22Rv1 (cell line): ENCODE measurements at regions not wholly inside any gene's neighbourhood (a gene's known extent, or its start where the extent isn't known, plus 50 kb on each side); places are given as distances from the start of the nearest gene placed in this dataset.

Source experiments
- ZFX ChIP-seq: fragments of 450-650 bp; IDR thresholded peaks from 2 replicates; pipeline ENCODE4 v1.6.1; 2017; ENCODE audit warnings: antibody characterized with exemption, borderline replicate concordance
- TF ChIP-seq, protein P1 (sequence below): fragments of 450-650 bp; IDR thresholded peaks from 2 replicates; pipeline ENCODE4 v1.5.1; 2017; ENCODE audit warnings: mild to moderate bottlenecking

DNA sequence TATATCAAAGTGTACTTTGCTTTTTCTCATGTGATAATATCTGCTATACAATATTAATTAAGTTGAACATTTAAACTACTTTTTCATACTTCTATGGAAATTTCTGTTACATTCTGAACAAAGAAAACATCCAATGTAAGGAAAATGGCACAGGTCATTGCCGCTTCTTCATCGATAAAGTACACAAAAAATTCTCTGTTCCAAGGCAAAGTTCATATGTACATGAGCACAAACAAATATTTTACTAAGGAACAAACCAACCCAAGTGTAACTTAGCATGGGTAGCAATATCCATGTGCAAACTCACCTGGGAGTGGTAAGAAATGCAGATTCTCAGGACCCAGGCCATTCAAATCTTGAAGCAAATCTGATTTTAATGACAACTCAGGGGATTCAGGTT lies 139.8 kb downstream of the TMEM161B start:
- TF ChIP-seq, protein P1, sequence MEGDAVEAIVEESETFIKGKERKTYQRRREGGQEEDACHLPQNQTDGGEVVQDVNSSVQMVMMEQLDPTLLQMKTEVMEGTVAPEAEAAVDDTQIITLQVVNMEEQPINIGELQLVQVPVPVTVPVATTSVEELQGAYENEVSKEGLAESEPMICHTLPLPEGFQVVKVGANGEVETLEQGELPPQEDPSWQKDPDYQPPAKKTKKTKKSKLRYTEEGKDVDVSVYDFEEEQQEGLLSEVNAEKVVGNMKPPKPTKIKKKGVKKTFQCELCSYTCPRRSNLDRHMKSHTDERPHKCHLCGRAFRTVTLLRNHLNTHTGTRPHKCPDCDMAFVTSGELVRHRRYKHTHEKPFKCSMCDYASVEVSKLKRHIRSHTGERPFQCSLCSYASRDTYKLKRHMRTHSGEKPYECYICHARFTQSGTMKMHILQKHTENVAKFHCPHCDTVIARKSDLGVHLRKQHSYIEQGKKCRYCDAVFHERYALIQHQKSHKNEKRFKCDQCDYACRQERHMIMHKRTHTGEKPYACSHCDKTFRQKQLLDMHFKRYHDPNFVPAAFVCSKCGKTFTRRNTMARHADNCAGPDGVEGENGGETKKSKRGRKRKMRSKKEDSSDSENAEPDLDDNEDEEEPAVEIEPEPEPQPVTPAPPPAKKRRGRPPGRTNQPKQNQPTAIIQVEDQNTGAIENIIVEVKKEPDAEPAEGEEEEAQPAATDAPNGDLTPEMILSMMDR: no peak
- no peak for TF ChIP-seq ZFX
